ENCODE measurements at regions not wholly inside any gene's neighbourhood (a gene's known extent, or its start where the extent isn't known, plus 50 kb on each side); places are given as distances from the start of the nearest gene placed in this dataset.
"Not testable (repeated sequence)": the region's sequence is repeated elsewhere in the genome, so short reads cannot be mapped to it uniquely, and the experiment has no call there.

DNA sequence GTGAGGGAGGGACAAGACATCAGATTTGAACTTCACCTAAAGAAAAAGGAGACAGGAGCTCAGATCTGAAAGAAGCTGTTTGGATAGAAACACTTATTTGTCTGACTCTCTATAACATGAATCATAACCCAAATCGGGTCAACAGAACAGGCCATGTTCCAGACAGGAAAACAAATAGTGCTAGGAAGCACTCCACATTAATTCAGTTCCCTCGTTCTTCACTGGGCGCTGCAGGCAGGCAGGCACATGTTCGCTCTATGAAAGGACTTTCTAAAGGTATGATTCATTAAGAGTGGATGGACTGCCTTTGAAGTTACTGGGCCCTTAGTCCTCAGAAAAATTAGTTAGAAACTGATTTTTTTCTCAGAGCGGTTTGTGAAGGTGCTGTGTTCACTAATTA, 137.5 kb upstream of the TRPC6 start:
- TF ChIP-seq, protein P1, sequence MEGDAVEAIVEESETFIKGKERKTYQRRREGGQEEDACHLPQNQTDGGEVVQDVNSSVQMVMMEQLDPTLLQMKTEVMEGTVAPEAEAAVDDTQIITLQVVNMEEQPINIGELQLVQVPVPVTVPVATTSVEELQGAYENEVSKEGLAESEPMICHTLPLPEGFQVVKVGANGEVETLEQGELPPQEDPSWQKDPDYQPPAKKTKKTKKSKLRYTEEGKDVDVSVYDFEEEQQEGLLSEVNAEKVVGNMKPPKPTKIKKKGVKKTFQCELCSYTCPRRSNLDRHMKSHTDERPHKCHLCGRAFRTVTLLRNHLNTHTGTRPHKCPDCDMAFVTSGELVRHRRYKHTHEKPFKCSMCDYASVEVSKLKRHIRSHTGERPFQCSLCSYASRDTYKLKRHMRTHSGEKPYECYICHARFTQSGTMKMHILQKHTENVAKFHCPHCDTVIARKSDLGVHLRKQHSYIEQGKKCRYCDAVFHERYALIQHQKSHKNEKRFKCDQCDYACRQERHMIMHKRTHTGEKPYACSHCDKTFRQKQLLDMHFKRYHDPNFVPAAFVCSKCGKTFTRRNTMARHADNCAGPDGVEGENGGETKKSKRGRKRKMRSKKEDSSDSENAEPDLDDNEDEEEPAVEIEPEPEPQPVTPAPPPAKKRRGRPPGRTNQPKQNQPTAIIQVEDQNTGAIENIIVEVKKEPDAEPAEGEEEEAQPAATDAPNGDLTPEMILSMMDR (conservative IDR thresholded peaks at IDR 0.05): no peak
- H3K27ac ChIP-seq: no peak overlapping the region

DNA sequence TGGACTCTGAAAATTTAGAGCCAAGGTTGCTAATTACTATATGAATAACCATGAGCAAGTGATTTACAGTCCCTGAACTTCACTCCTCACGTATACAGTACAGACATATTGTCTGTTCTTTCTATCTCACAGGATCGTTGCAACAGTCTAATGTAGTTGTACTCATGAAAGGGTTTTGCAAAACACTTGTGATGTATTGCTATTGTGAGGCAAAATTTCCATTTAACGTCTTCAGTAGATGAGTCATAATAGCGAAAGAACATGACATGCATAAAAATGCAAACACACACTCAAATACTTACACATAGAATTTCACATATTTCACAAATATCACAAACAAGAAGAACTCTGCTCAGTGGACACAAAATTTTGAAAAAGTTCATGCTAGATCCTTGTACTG, 134.6 kb upstream of the TRPC6 start:
- H3K27ac ChIP-seq: no peak overlapping the region
- TF ChIP-seq, protein P1 (conservative IDR thresholded peaks at IDR 0.05): no peak

DNA sequence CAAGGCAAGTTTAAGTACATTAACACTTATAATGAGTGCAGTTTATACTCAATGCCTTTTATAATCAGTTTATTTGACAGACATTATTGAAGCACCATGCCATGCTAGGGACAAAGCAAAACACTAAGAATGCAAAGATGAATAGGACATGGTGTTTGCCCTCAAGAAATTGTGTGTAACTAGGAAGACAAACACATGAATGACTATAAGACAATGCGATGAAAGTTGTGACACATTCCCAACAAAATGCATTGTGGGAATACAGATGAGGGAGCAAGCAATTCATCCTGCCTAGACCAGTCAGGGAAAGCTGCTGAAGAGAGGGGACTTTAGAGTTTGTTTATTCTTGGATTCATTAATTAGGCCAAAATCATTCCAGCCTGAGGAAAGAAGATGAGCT, 133.8 kb upstream of the TRPC6 start:
- H3K27ac ChIP-seq: no peak overlapping the region
- TF ChIP-seq, protein P1 (conservative IDR thresholded peaks at IDR 0.05): no peak

DNA sequence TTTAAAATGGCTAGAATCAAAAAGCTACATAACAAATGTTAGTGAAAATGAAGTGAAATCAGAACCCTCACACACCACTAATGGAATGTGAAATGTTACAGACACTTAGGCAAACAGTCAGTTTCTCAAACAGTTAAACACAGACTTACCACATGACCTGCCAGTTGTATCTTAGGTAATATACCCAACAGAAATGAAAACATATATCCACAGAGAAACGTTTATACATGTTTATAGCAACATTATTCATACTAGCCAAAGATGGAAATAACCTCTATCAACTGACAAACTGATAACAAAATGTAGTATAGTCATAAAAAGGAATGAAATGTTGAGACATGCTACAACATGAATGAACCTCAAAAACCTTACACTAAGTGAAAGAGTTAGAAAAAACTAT, 131.5 kb upstream of the TRPC6 start:
- TF ChIP-seq, protein P1 (conservative IDR thresholded peaks at IDR 0.05): no peak
- H3K27ac ChIP-seq: no peak overlapping the region

DNA sequence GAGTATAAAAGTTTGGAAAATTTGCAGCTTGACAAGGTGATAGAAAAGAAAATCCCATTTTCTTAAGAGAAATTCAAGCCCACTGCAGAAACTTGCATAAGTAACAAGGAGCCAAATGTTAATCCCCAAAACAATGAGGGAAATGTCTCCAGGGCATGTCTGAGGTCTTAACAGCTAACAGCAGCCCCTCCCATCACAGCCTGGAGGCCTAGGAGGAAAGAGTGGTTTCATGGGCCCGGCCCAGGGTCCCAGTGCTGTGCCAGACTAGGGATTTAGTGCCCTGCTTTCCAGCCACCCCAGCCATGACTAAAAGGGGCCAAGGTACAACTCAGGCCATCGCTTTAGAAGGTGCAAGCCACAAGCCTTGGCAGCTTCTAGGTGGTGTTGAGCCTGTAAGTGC, 123.7 kb upstream of the TRPC6 start:
- TF ChIP-seq, protein P1 (conservative IDR thresholded peaks at IDR 0.05): no peak
- H3K27ac ChIP-seq: no peak overlapping the region

DNA sequence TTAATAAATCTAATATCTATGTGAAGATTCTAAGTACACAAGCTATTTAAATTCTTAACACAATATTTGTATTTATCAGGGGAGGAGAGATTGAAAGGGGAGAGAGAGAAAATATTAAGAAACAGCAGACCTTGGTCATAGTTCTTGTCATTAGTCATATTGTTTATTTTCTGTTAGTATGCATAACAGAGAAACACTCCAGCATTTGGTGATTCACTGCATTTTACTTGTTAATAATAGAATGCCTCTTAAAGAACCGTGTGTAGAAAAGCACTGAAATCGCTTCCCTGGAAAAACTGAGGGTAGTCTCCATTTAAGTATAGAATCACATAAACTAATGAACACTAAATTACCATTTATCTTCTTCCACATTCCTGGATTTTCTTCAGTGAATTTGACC, 122.7 kb upstream of the TRPC6 start:
- TF ChIP-seq, protein P1 (conservative IDR thresholded peaks at IDR 0.05): no peak
- H3K27ac ChIP-seq: no peak overlapping the region

DNA sequence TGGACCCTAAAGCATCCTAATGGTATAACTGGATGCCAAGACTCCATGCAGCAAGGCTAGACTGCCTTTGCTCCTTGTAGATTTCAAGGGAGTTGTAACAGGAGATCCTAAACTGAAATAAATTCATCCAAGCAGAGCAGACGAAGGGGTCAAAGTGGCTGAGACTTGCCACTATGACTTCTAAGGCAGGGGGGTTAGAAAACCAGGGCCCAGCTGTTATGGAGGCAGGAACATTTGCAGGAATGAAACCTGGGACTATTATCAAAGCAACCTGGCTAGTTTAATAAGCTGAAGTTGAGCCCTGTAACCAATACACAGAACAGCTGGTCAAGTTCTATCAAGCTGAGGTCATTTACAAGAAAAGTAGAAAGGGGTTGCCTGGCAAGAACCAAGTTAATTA, 122.2 kb upstream of the TRPC6 start:
- TF ChIP-seq, protein P1 (conservative IDR thresholded peaks at IDR 0.05): no peak
- no peak overlapping the region for H3K27ac ChIP-seq

DNA sequence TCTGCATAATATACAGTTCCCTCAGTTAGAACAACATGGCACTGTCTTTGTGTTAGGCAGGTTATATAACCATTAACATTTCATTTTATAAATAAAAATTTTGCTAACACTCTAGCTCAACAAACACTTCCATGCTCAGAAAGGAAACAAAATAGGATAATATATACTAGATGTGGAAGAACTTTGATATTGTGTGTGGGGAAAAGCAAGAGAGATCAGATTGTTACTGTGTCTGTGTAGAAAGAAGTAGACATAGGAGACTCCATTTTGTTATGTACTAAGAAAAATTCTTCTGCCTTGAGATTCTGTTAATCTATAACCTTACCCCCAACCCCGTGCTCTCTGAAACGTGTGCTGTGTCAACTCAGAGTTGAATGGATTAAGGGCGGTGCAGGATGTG, 111.1 kb upstream of the TRPC6 start:
- not testable (repeated sequence) for H3K27ac ChIP-seq

Measured in VCaP (cell line).